Fibroblast of skin of scalp (primary cell): ENCODE measurements at regions not wholly inside any gene's neighbourhood (a gene's known extent, or its start where the extent isn't known, plus 50 kb on each side); places are given as distances from the start of the nearest gene placed in this dataset.

ENCODE experiments used
- DNase-seq: peaks from one replicate; pipeline ENCODE4 v3.0.0-alpha.2; 2013

- no peak for DNase-seq
Observed at GRCh38 chr10:128833671-128834070, 633.4 kb upstream of the MGMT start.

GRCh38 chr10:128835361-128835760, 631.7 kb upstream of the MGMT start:
- DNase-seq = no peak

- DNase-seq = no peak
Observed at GRCh38 chr10:128837478-128837877, 629.6 kb upstream of the MGMT start.

GRCh38 chr10:128839134-128839533, 627.9 kb upstream of the MGMT start:
- no peak for DNase-seq

GRCh38 chr10:128839701-128840100, 627.3 kb upstream of the MGMT start:
- no peak for DNase-seq

- DNase-seq = peak; percentile 27
Observed at GRCh38 chr10:128843972-128844371, 623.1 kb upstream of the MGMT start.

- DNase-seq = no peak
Observed at GRCh38 chr10:128846927-128847326, 620.1 kb upstream of the MGMT start.

- no peak for DNase-seq
Observed at GRCh38 chr10:128848810-128849209, 618.2 kb upstream of the MGMT start.

GRCh38 chr10:128850647-128851046, 616.4 kb upstream of the MGMT start:
- no peak for DNase-seq

GRCh38 chr10:128851281-128851680, 615.8 kb upstream of the MGMT start:
- DNase-seq = no peak

- no peak for DNase-seq
Observed at GRCh38 chr10:128851726-128852125, 615.3 kb upstream of the MGMT start.

- no peak for DNase-seq
Observed at GRCh38 chr10:128852449-128852848, 614.6 kb upstream of the MGMT start.

GRCh38 chr10:128852902-128853301, 614.1 kb upstream of the MGMT start:
- no peak for DNase-seq

- no peak for DNase-seq
Observed at GRCh38 chr10:128853537-128853936, 613.5 kb upstream of the MGMT start.

GRCh38 chr10:128854204-128854603, 612.8 kb upstream of the MGMT start:
- no peak for DNase-seq

GRCh38 chr10:128854963-128855362, 612.1 kb upstream of the MGMT start:
- peak; percentile 81 for DNase-seq

- no peak for DNase-seq
Observed at GRCh38 chr10:128855618-128856428, 611.2 kb upstream of the MGMT start.

GRCh38 chr10:128859738-128860386, 607.2 kb upstream of the MGMT start:
- peak; percentile 47 for DNase-seq

- no peak for DNase-seq
Observed at GRCh38 chr10:128860574-128860973, 606.5 kb upstream of the MGMT start.

- DNase-seq = no peak
Observed at GRCh38 chr10:128861018-128861901, 605.8 kb upstream of the MGMT start.

GRCh38 chr10:128863411-128863810, 603.6 kb upstream of the MGMT start:
- DNase-seq = no peak

GRCh38 chr10:128863823-128864405, 603.1 kb upstream of the MGMT start:
- DNase-seq = no peak
